Suprapubic skin (tissue), 4 donors: ENCODE measurements at regions not wholly inside any gene's neighbourhood (a gene's known extent, or its start where the extent isn't known, plus 50 kb on each side); places are given as distances from the start of the nearest gene placed in this dataset.

Source experiments
- EP300 ChIP-seq: sonication (generic); formaldehyde crosslinking; IDR thresholded peaks from one replicate; pipeline ENCODE4 v1.6.1; 2017; ENCODE audit warnings: antibody characterized with exemption
- POLR2AphosphoS5 ChIP-seq, 3 donors: sonication (generic); formaldehyde crosslinking; IDR thresholded peaks; one replicate each; pipeline ENCODE4 v1.6.1; 2017; ENCODE audit warnings: antibody characterized with exemption in 3 of 3
- TF ChIP-seq, protein P1 (sequence below), 2 donors: fragments of 200-600 bp in 1 of 2; fragments of 450-650 bp in 1 of 2; sonication (generic) in 1 of 2; IDR thresholded peaks; one replicate each; pipeline ENCODE4 v1.5.1; 2016 to 2019; ENCODE audit warnings: antibody characterized with exemption in 2 of 2, mild to moderate bottlenecking in 1 of 2, moderate library complexity in 1 of 2

DNA sequence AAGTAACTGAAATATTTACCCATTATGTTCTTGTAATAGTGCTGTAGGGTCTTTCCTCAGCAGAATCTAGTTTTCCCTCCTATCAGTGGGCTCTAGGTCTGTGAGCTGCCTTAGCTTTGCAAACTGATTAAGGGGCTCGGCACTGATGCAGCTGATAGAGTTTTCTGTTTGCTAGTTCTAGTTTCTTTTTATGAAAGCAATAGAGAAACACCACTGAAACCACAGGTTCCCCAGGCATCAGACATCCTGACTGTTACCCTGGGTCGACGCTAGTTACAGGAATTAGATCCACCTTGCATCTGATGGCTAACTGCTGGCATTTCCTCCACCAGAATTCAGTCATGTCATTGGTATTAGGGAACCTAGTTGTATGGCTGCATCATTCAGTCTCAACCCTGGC is 225.0 kb upstream of the VCX start:
- TF ChIP-seq, protein P1, sequence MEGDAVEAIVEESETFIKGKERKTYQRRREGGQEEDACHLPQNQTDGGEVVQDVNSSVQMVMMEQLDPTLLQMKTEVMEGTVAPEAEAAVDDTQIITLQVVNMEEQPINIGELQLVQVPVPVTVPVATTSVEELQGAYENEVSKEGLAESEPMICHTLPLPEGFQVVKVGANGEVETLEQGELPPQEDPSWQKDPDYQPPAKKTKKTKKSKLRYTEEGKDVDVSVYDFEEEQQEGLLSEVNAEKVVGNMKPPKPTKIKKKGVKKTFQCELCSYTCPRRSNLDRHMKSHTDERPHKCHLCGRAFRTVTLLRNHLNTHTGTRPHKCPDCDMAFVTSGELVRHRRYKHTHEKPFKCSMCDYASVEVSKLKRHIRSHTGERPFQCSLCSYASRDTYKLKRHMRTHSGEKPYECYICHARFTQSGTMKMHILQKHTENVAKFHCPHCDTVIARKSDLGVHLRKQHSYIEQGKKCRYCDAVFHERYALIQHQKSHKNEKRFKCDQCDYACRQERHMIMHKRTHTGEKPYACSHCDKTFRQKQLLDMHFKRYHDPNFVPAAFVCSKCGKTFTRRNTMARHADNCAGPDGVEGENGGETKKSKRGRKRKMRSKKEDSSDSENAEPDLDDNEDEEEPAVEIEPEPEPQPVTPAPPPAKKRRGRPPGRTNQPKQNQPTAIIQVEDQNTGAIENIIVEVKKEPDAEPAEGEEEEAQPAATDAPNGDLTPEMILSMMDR (IDR thresholded peaks at IDR 0.05) = no peak
- TF ChIP-seq POLR2AphosphoS5 (IDR thresholded peaks at IDR 0.05) = no peak
- TF ChIP-seq EP300 = no peak
